ENCODE measurements at regions not wholly inside any gene's neighbourhood (a gene's known extent, or its start where the extent isn't known, plus 50 kb on each side); places are given as distances from the start of the nearest gene placed in this dataset.

DNA sequence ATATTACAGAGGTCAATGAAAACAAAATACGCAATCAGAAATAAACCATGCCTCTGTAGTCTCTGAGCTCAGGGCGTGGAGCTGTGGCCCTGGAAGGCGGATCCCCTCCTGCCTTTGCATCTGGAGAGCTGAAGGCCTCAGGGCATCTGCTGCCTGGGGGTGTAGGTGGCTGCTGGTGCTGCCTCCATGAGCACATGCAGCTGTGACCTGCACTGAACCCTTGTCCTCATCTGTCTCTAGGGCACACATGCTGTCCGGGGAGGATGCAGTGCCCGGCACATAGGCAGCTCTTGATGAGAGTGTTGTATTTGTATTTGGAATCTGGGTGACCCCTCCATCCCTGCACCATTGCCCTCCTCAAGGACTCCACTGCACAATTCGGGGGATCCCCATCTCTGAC lies 185.7 kb downstream of the TEX29 start:
- TF ChIP-seq EZH2phosphoT487 (IDR thresholded peaks at IDR 0.05; ENCODE audit: borderline replicate concordance) (no peak), CTCF (conservative IDR thresholded peaks at IDR 0.05; ENCODE audit: low read length) (no peak)
- no peaks in the 10 kb centered on the region for H3K9me2 ChIP-seq (replicated peaks; ENCODE audit: low read depth, low read length)
- no peak overlapping the region for H2AFZ ChIP-seq (ENCODE audit: low read length)
- H3K4me1 ChIP-seq (ENCODE audit: insufficient read depth, low read length, poor library complexity, severe bottlenecking) = no peaks in the 10 kb centered on the region
- H3K79me2 ChIP-seq (ENCODE audit: insufficient read depth, low read length) = no peaks in the 10 kb centered on the region
- no peak overlapping the region for H3K9ac ChIP-seq (ENCODE audit: low read depth, low read length, poor library complexity, severe bottlenecking)
- H3K4me2 ChIP-seq (ENCODE audit: low read depth, low read length, poor library complexity, severe bottlenecking) = no peak overlapping the region
- H3K9me3 ChIP-seq (ENCODE audit: insufficient read depth, low read depth, low read length) = peaks cover 14% of the 10 kb centered on the region; the same call in 1 of the 2 replicates
- H3K4me3 ChIP-seq (ENCODE audit: low read length, poor library complexity, severe bottlenecking) = no peak overlapping the region
- H3F3A ChIP-seq (ENCODE audit: low read depth) = no peaks in the 10 kb centered on the region
- no peaks in the 10 kb centered on the region for H4K20me1 ChIP-seq (ENCODE audit: insufficient read depth, low read length, poor library complexity, severe bottlenecking)
- H3K27me3 ChIP-seq (ENCODE audit: insufficient read depth, low read length, poor library complexity, severe bottlenecking) = no peaks in the 10 kb centered on the region
- H3K36me3 ChIP-seq (ENCODE audit: insufficient read depth, low read length) = no peaks in the 10 kb centered on the region

GRCh38 chr13:111506621-111507020 lies 186.2 kb downstream of the TEX29 start:
- Histone ChIP-seq H3K36me3 (ENCODE audit: insufficient read depth, low read length) (no peaks in the 10 kb centered on the region), H3K27me3 (ENCODE audit: insufficient read depth, low read length, poor library complexity, severe bottlenecking) (no peaks in the 10 kb centered on the region), H3K79me2 (ENCODE audit: insufficient read depth, low read length) (no peaks in the 10 kb centered on the region), H3K9me2 (replicated peaks; ENCODE audit: low read depth, low read length) (no peaks in the 10 kb centered on the region), H2AFZ (ENCODE audit: low read length) (no peak overlapping the region), H3F3A (ENCODE audit: low read depth) (no peaks in the 10 kb centered on the region), H3K4me2 (ENCODE audit: low read depth, low read length, poor library complexity, severe bottlenecking) (no peak overlapping the region), H3K9ac (ENCODE audit: low read depth, low read length, poor library complexity, severe bottlenecking) (no peak overlapping the region), H3K4me3 (ENCODE audit: low read length, poor library complexity, severe bottlenecking) (no peak overlapping the region), H4K20me1 (ENCODE audit: insufficient read depth, low read length, poor library complexity, severe bottlenecking) (no peaks in the 10 kb centered on the region), H3K9me3 (ENCODE audit: insufficient read depth, low read depth, low read length) (peaks cover 14% of the 10 kb centered on the region; the same call in 1 of the 2 replicates), H3K4me1 (ENCODE audit: insufficient read depth, low read length, poor library complexity, severe bottlenecking) (no peaks in the 10 kb centered on the region)
- TF ChIP-seq CTCF (conservative IDR thresholded peaks at IDR 0.05; ENCODE audit: low read length) (no peak), EZH2phosphoT487 (IDR thresholded peaks at IDR 0.05; ENCODE audit: borderline replicate concordance) (no peak)

DNA sequence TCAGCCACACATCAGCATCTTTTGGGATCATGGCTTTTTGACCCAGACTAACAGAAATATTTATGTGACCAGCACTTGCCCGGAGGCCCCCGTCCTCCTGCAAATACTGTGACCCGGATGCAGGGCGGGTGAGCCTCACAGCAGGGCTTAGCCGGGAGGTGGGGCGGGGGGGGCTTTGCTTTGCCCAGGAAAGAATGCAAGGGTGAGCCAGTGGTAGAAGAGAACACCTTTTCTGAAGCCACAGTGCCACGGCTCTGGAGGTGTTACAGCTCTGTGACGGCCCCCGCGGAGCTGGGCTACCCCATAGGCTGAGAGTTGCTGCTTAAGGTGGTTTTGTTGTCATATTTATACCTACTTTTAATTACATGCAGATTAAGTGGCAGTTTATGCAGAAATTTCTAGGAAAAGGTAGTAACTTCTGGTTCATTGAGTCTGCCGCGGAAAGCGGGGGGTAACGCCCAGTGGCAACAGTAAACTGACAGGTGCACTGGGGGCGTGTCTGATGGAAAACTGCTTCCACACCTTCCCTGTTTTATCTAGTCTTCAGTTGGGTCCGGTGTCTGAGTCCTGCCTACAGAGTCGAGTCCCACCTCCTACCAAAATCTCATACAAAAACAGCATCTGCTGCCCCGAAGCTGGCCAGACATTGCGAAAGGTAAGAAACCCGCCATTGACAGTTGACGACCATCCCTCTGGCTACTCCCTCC lies 187.9 kb downstream of the TEX29 start:
- no peaks in the 10 kb centered on the region for H3K9me2 ChIP-seq (replicated peaks; ENCODE audit: low read depth, low read length)
- no peaks in the 10 kb centered on the region for H3K27me3 ChIP-seq (ENCODE audit: insufficient read depth, low read length, poor library complexity, severe bottlenecking)
- no peaks in the 10 kb centered on the region for H3K4me1 ChIP-seq (ENCODE audit: insufficient read depth, low read length, poor library complexity, severe bottlenecking)
- TF ChIP-seq CTCF (conservative IDR thresholded peaks at IDR 0.05; ENCODE audit: low read length) = no peak
- no peak for TF ChIP-seq EZH2phosphoT487 (IDR thresholded peaks at IDR 0.05; ENCODE audit: borderline replicate concordance)
- H3K79me2 ChIP-seq (ENCODE audit: insufficient read depth, low read length) = no peaks in the 10 kb centered on the region
- H3K9me3 ChIP-seq (ENCODE audit: insufficient read depth, low read depth, low read length) = peaks cover 3% of the 10 kb centered on the region; the same call in 1 of the 2 replicates
- no peak overlapping the region for H3K4me2 ChIP-seq (ENCODE audit: low read depth, low read length, poor library complexity, severe bottlenecking)
- H2AFZ ChIP-seq (ENCODE audit: low read length) = no peak overlapping the region
- no peak overlapping the region for H3K4me3 ChIP-seq (ENCODE audit: low read length, poor library complexity, severe bottlenecking)
- no peak overlapping the region for H3K9ac ChIP-seq (ENCODE audit: low read depth, low read length, poor library complexity, severe bottlenecking)
- H3F3A ChIP-seq (ENCODE audit: low read depth) = no peaks in the 10 kb centered on the region
- H3K36me3 ChIP-seq (ENCODE audit: insufficient read depth, low read length) = no peaks in the 10 kb centered on the region
- no peaks in the 10 kb centered on the region for H4K20me1 ChIP-seq (ENCODE audit: insufficient read depth, low read length, poor library complexity, severe bottlenecking)

All from Loucy (cell line).